ENCODE measurements at regions not wholly inside any gene's neighbourhood (a gene's known extent, or its start where the extent isn't known, plus 50 kb on each side); places are given as distances from the start of the nearest gene placed in this dataset.

DNA sequence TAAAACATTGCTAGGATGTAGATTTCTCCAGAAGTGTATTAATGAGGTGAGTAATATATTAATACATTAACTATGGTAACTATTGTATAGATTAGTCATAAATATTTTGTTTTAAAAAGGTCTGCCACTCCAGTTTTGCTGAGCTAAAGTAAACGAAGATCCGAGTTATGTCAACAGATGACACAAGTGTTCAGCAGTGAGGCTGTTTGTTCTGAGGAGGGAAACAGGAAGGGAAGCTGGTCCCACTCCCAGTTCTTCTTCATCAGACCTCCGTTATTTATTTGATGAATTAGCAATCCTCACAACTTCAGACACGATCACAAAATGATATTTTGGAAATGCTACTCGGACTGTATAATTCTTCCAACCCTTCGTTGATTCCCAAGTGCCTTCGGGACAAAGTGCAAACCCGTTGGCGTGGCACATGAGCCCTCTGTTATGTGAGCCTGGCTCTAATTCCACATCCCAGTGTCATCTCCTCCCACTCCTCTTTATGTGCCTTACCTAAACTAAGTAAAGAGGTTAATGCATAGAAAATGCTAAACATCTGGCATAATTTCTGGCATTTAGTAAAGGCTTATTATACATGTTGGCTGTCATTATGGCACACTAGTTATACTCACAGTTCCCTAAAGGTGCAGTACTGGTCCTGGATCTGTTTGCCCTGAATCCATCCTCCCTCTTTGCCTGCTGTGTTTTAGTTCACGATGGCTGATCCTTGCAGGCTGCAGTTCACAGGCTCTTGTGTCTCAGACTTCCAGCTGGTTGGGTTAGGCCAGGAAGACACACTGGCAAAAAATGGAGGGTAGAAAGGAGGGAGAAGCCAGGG, 190.6 kb upstream of the LNX1 start (continued):
- TF ChIP-seq, protein P1, sequence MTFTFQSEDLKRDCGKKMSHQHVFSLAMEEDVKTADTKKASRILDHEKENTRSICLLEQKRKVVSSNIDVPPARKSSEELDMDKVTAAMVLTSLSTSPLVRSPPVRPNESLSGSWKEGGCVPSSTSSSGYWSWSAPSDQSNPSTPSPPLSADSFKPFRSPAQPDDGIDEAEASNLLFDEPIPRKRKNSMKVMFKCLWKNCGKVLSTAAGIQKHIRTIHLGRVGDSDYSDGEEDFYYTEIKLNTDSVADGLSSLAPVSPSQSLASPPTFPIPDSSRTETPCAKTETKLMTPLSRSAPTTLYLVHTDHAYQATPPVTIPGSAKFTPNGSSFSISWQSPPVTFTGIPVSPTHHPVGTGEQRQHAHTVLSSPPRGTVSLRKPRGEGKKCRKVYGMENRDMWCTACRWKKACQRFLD (CRISPR knock-in tag; IDR thresholded peaks at IDR 0.05; ENCODE audit: borderline replicate concordance), result no peak
- TF ChIP-seq ELF1 (CRISPR knock-in tag; IDR thresholded peaks at IDR 0.05) (0 out of 2 replicates have a peak, but pooled peaks have one; percentile 19), EP300 (IDR thresholded peaks at IDR 0.05; ENCODE audit: low read depth in 2 of 2, low read length in 2 of 2) (peak in 1 of 2 experiments; percentile 64; a peak in 1 of 4 replicates), EP300 (CRISPR knock-in tag; IDR thresholded peaks at IDR 0.05; ENCODE audit: borderline replicate concordance) (no peak; the same call in 1 of the 2 replicates), FOXM1 (CRISPR knock-in tag; IDR thresholded peaks at IDR 0.05) (no peak), PHF21A (CRISPR knock-in tag; IDR thresholded peaks at IDR 0.05) (0 out of 2 replicates have a peak, but pooled peaks have one; percentile 35), NFIB (CRISPR knock-in tag; IDR thresholded peaks at IDR 0.05; ENCODE audit: borderline replicate concordance) (no peak), ZFP82 (CRISPR knock-in tag; IDR thresholded peaks at IDR 0.05; ENCODE audit: borderline replicate concordance) (no peak), ZFY (CRISPR knock-in tag; IDR thresholded peaks at IDR 0.05) (no peak), ZSCAN9 (CRISPR knock-in tag; IDR thresholded peaks at IDR 0.05; ENCODE audit: borderline replicate concordance) (no peak)
- TF ChIP-seq, protein P2, sequence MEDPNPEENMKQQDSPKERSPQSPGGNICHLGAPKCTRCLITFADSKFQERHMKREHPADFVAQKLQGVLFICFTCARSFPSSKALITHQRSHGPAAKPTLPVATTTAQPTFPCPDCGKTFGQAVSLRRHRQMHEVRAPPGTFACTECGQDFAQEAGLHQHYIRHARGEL (CRISPR knock-in tag; IDR thresholded peaks at IDR 0.05), result no peak
- TF ChIP-seq, protein P3, sequence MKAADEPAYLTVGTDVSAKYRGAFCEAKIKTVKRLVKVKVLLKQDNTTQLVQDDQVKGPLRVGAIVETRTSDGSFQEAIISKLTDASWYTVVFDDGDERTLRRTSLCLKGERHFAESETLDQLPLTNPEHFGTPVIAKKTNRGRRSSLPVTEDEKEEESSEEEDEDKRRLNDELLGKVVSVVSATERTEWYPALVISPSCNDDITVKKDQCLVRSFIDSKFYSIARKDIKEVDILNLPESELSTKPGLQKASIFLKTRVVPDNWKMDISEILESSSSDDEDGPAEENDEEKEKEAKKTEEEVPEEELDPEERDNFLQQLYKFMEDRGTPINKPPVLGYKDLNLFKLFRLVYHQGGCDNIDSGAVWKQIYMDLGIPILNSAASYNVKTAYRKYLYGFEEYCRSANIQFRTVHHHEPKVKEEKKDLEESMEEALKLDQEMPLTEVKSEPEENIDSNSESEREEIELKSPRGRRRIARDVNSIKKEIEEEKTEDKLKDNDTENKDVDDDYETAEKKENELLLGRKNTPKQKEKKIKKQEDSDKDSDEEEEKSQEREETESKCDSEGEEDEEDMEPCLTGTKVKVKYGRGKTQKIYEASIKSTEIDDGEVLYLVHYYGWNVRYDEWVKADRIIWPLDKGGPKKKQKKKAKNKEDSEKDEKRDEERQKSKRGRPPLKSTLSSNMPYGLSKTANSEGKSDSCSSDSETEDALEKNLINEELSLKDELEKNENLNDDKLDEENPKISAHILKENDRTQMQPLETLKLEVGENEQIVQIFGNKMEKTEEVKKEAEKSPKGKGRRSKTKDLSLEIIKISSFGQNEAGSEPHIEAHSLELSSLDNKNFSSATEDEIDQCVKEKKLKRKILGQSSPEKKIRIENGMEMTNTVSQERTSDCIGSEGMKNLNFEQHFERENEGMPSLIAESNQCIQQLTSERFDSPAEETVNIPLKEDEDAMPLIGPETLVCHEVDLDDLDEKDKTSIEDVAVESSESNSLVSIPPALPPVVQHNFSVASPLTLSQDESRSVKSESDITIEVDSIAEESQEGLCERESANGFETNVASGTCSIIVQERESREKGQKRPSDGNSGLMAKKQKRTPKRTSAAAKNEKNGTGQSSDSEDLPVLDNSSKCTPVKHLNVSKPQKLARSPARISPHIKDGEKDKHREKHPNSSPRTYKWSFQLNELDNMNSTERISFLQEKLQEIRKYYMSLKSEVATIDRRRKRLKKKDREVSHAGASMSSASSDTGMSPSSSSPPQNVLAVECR (CRISPR knock-in tag; IDR thresholded peaks at IDR 0.05; ENCODE audit: borderline replicate concordance), result no peak
- TF ChIP-seq, protein P4, sequence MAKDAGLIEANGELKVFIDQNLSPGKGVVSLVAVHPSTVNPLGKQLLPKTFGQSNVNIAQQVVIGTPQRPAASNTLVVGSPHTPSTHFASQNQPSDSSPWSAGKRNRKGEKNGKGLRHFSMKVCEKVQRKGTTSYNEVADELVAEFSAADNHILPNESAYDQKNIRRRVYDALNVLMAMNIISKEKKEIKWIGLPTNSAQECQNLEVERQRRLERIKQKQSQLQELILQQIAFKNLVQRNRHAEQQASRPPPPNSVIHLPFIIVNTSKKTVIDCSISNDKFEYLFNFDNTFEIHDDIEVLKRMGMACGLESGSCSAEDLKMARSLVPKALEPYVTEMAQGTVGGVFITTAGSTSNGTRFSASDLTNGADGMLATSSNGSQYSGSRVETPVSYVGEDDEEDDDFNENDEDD (CRISPR knock-in tag; IDR thresholded peaks at IDR 0.05; ENCODE audit: borderline replicate concordance), result no peak
- TF ChIP-seq, protein P5, sequence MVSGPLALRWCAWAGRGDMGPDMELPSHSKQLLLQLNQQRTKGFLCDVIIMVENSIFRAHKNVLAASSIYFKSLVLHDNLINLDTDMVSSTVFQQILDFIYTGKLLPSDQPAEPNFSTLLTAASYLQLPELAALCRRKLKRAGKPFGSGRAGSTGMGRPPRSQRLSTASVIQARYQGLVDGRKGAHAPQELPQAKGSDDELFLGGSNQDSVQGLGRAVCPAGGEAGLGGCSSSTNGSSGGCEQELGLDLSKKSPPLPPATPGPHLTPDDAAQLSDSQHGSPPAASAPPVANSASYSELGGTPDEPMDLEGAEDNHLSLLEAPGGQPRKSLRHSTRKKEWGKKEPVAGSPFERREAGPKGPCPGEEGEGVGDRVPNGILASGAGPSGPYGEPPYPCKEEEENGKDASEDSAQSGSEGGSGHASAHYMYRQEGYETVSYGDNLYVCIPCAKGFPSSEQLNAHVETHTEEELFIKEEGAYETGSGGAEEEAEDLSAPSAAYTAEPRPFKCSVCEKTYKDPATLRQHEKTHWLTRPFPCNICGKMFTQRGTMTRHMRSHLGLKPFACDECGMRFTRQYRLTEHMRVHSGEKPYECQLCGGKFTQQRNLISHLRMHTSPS (CRISPR knock-in tag; IDR thresholded peaks at IDR 0.05; ENCODE audit: low read depth), result no peak
